ENCODE measurements at regions not wholly inside any gene's neighbourhood (a gene's known extent, or its start where the extent isn't known, plus 50 kb on each side); places are given as distances from the start of the nearest gene placed in this dataset.

DNA sequence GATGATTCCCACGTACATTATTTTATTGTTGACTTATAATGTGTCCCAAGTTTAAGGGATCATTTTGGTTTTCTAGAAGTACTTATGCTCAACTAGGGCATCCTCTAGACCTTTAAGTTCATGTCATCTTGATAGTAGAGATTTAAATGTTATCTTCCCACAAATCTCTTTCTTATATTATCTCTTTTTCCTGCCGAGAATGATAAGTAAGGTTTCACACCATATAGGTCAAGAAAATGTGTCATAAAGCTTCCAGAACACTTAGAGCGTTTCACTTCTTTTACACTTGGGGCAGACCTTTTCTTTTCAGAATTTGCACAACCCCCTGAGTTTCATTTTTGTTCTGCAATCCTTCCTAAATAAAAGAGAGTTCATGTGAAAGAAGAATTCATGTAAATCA is 142.0 kb upstream of the CBLB start:
- TF ChIP-seq, protein P1, sequence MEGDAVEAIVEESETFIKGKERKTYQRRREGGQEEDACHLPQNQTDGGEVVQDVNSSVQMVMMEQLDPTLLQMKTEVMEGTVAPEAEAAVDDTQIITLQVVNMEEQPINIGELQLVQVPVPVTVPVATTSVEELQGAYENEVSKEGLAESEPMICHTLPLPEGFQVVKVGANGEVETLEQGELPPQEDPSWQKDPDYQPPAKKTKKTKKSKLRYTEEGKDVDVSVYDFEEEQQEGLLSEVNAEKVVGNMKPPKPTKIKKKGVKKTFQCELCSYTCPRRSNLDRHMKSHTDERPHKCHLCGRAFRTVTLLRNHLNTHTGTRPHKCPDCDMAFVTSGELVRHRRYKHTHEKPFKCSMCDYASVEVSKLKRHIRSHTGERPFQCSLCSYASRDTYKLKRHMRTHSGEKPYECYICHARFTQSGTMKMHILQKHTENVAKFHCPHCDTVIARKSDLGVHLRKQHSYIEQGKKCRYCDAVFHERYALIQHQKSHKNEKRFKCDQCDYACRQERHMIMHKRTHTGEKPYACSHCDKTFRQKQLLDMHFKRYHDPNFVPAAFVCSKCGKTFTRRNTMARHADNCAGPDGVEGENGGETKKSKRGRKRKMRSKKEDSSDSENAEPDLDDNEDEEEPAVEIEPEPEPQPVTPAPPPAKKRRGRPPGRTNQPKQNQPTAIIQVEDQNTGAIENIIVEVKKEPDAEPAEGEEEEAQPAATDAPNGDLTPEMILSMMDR (IDR thresholded peaks at IDR 0.05) = no peak
- TF ChIP-seq POLR2A (IDR thresholded peaks at IDR 0.05; ENCODE audit: low read depth) (no peak), POLR2AphosphoS5 (IDR thresholded peaks at IDR 0.05) (no peak), EP300 (IDR thresholded peaks at IDR 0.05) (no peak)

Data from esophagus muscularis mucosa (tissue), 4 donors.